ENCODE measurements at regions not wholly inside any gene's neighbourhood (a gene's known extent, or its start where the extent isn't known, plus 50 kb on each side); places are given as distances from the start of the nearest gene placed in this dataset.

GRCh38 chr11:134481135-134481534 is 69.1 kb upstream of the B3GAT1 start:
- Histone ChIP-seq H3K27me3 (no peaks in the 10 kb centered on the region), H3K9me3 (no peaks in the 10 kb centered on the region), H3K27ac (no peak overlapping the region), H3K36me3 (replicated peaks in 1 of 2; ENCODE audit: insufficient read depth in 1 of 2, low read depth in 2 of 2) (no peaks in the 10 kb centered on the region), H3K4me1 (no peaks in the 10 kb centered on the region), H3K4me3 (no peak overlapping the region)
- TF ChIP-seq CTCF (IDR thresholded peaks at IDR 0.05) = no peak
- 8 to 53% methylated on average over 3 of the region's 3 CpGs for WGBS, 2 donors
- DNase-seq (no peak), ATAC-seq (no peak)
- intact Hi-C loops (cut with DNase I) = no loop called here

- Histone ChIP-seq H3K9me3 (no peaks in the 10 kb centered on the region), H3K4me1 (no peaks in the 10 kb centered on the region), H3K4me3 (no peak overlapping the region), H3K36me3 (replicated peaks in 1 of 2; ENCODE audit: insufficient read depth in 1 of 2, low read depth in 2 of 2) (no peaks in the 10 kb centered on the region), H3K27me3 (no peaks in the 10 kb centered on the region), H3K27ac (no peak overlapping the region)
- DNase-seq (no peak), ATAC-seq (no peak)
- intact Hi-C loops (cut with DNase I) = no loop called here
- WGBS, 2 donors = 60 to 75% methylated on average over 4 to 5 of the region's 5 CpGs
- TF ChIP-seq CTCF (IDR thresholded peaks at IDR 0.05) (no peak), POLR2A (IDR thresholded peaks at IDR 0.05) (no peak)
These were observed 68.2 kb upstream of the B3GAT1 start for GRCh38 chr11:134480136-134480712.

DNA sequence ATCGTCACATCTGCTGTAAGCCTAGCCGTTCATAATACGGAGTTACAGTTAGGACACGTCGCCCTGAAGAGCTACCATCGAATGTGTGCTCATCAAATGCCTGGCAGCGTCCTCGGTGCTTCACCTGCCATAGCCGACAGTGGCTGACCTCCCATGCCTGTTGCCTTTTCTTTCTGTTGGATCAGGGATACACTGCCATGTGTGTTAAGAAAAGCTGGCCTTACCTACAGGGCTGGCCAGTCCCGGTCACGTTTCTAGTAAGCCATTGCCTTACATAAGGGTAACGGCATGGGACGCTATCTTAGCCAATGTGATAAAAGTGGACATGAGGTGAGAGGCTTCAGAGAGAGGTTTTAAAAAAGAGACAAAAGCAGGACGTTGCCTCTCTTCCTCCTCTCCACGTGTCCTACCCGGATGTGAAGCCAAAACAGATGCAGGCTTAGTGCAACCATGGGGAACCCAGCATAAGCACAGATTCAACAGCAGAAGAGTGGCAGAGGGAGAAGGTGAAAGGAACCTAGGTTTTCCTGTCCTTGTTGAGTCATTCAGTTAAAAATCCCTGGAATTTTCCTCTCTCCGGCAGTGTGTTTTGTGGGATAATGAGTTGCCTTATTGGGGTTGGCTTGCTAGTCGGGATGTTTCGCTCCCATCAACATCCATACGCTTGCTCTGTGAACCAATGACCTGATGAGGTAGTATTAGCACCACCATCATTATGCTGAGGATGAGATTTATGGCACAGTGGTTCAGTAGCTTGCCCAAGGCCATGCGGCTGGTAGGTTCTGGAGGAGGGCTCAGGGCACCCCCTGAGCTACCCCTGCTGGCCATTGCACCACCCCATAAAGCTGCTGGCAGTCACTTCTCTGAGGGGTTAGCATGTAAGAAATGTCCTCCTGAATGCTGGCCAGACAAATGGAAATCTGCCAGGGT is 67.4 kb upstream of the B3GAT1 start:
- no peaks in the 10 kb centered on the region for H3K36me3 ChIP-seq (replicated peaks in 1 of 2; ENCODE audit: insufficient read depth in 1 of 2, low read depth in 2 of 2)
- no peak for DNase-seq
- no peaks in the 10 kb centered on the region for H3K27me3 ChIP-seq

GRCh38 chr11:134478611-134479010 is 66.6 kb upstream of the B3GAT1 start:
- Histone ChIP-seq H3K4me1 (no peaks in the 10 kb centered on the region), H3K27ac (no peak overlapping the region), H3K36me3 (replicated peaks in 1 of 2; ENCODE audit: insufficient read depth in 1 of 2, low read depth in 2 of 2) (no peaks in the 10 kb centered on the region), H3K27me3 (no peaks in the 10 kb centered on the region), H3K4me3 (no peak overlapping the region), H3K9me3 (no peaks in the 10 kb centered on the region)
- intact Hi-C loops (cut with DNase I) = no loop called here
- DNase-seq (no peak), ATAC-seq (no peak)
- TF ChIP-seq POLR2A (IDR thresholded peaks at IDR 0.05) = no peak
- TF ChIP-seq CTCF (IDR thresholded peaks at IDR 0.05) = no peak
- 18 to 37% methylated on average over 2 of the region's 2 CpGs for WGBS, 2 donors

More for the DNA sequence above, 67.4 kb upstream of the B3GAT1 start:
- H3K27ac ChIP-seq = no peak overlapping the region
- no peak for TF ChIP-seq POLR2A (IDR thresholded peaks at IDR 0.05)
- TF ChIP-seq CTCF (IDR thresholded peaks at IDR 0.05) = no peak
- intact Hi-C loops (cut with DNase I) = no loop called here
- H3K9me3 ChIP-seq = no peaks in the 10 kb centered on the region
- no peak overlapping the region for H3K4me3 ChIP-seq
- WGBS, 2 donors = 62 to 64% methylated on average over 19 to 21 of the region's 21 CpGs
- ATAC-seq = no peak
- no peaks in the 10 kb centered on the region for H3K4me1 ChIP-seq

Data from body of pancreas (tissue), 4 donors.